AG09319 (cell line): ENCODE measurements at regions not wholly inside any gene's neighbourhood (a gene's known extent, or its start where the extent isn't known, plus 50 kb on each side); places are given as distances from the start of the nearest gene placed in this dataset.

ENCODE experiments used
- DNase-seq: peaks from one replicate; pipeline ENCODE4 v3.0.0-alpha.2; 2010; ENCODE audit warnings: low read depth; ENCODE audit errors: extremely low read depth
- TF ChIP-seq, protein P1 (sequence below): IDR thresholded peaks from 2 replicates; pipeline ENCODE4 v1.5.1; 2011; ENCODE audit warnings: low read depth, mild to moderate bottlenecking, inconsistent platforms, low read length, moderate library complexity

GRCh38 chr2:165013944-165014619, 58.8 kb upstream of the SLC38A11 start:
- no peak for DNase-seq

DNA sequence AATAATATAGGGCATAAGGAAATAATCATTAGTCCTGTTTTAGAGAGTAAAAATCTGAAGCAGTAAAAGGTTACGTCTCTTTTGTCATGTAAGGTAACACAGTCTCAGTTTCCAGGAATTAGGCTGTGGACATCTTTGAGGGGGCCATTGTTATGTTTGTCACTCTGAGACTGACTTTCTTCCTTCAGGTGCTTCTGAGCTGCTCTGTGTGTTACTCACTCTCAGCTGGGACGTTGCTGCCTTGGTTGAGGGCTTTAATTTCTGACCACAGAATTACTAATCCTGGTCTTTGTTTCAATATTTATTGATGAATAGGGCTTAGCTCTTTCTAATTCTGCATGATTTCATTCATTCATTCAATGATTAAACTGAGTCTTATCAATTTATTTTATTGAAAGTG, 55.9 kb upstream of the SLC38A11 start:
- no peak for DNase-seq
- TF ChIP-seq, protein P1, sequence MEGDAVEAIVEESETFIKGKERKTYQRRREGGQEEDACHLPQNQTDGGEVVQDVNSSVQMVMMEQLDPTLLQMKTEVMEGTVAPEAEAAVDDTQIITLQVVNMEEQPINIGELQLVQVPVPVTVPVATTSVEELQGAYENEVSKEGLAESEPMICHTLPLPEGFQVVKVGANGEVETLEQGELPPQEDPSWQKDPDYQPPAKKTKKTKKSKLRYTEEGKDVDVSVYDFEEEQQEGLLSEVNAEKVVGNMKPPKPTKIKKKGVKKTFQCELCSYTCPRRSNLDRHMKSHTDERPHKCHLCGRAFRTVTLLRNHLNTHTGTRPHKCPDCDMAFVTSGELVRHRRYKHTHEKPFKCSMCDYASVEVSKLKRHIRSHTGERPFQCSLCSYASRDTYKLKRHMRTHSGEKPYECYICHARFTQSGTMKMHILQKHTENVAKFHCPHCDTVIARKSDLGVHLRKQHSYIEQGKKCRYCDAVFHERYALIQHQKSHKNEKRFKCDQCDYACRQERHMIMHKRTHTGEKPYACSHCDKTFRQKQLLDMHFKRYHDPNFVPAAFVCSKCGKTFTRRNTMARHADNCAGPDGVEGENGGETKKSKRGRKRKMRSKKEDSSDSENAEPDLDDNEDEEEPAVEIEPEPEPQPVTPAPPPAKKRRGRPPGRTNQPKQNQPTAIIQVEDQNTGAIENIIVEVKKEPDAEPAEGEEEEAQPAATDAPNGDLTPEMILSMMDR = no peak

More at GRCh38 chr2:165013944-165014619, 58.8 kb upstream of the SLC38A11 start:
- TF ChIP-seq, protein P1 = no peak

DNA sequence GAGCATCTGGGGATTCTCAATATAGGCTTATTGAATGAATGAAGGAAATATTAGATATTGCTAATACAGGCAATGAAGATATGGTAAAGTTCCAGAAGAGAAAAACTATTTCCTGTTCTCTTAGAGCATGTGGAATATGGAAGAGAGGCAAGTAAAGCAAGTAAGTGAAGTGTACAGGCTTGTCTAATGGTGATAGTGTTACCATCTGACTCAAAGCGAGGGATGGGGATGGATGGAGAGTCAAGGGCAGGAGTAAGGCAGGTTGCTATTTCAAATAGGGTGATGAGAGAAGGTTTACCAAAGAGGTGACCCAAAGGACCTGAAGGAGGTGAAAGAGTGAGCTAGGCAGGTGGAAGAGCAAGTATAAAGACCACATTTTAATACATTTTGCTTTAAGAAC, 55.2 kb upstream of the SLC38A11 start:
- TF ChIP-seq, protein P1 = no peak
- DNase-seq = no peak

- DNase-seq = no peak
- TF ChIP-seq, protein P1 = no peak
Measured at GRCh38 chr2:165009466-165009865, 54.1 kb upstream of the SLC38A11 start.

DNA sequence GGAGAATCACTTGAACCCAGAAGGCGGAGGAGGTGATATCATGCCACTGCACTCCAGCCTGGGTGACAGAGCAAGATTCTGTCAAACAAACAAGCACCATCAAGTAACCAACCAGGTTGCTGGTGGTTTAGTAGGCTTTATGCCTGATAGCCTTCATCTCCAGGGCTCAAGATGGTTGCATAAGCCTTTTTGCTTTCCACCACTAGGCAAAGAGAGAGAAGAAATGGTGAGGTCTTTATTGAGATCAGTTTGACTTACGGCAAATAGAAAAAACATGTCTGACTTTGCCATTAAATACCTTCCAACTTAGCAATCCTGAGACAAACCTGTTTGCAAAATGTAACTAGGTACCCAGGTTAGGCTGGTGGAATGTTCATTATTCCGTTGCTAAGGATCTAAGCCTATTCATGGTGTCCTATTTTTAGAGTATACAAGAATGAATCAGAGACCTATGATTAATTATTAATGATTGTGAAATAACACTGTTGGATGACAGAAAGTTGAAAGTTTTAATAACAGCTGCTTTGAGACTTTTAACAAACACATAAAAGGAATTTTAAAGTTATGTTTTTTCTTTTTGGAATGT, 53.5 kb upstream of the SLC38A11 start:
- DNase-seq = no peak
- TF ChIP-seq, protein P1 = no peak

DNA sequence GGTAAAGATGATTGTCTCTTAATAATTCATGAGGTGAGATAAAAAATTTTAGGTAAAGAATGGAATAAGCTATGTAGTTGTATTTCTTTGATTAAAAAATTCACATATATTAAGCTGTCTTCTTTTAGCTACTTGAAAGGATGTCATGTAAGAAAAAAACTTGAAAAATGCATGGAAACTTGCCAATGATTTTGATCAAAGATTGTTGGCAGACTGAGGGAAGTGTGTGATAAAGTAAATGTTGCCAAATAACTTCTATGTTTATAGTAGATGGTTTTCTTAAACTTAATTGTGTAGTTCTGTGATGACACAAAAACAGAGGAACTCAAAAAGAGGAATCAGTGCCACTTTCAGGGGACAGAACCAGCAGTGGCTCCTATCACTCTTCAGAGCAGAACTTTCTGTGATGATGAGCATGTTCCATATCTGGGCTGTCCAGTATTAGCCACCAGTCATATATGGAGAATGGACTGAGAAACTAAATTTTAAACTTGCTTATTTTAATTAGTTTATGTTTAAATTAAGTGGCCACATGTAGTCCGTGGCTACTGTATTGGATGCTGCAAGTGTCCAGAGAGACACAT, 51.9 kb upstream of the SLC38A11 start:
- no peak for DNase-seq
- TF ChIP-seq, protein P1 = no peak
